HL-60 (cell line): ENCODE measurements at regions not wholly inside any gene's neighbourhood (a gene's known extent, or its start where the extent isn't known, plus 50 kb on each side); places are given as distances from the start of the nearest gene placed in this dataset.

ENCODE experiments used
- GABPA ChIP-seq: IDR thresholded peaks from 2 replicates; pipeline ENCODE4 v1.6.1; 2012; ENCODE audit warnings: low read depth
- POLR2AphosphoS5 ChIP-seq: IDR thresholded peaks from 2 replicates; pipeline ENCODE4 v1.6.1; 2012; ENCODE audit warnings: low read depth
- TF ChIP-seq, protein P1 (sequence below): IDR thresholded peaks from one replicate; pipeline ENCODE4 v1.5.1; 2011; ENCODE audit warnings: low read length, control low read depth, inconsistent platforms; ENCODE audit not compliant: insufficient read depth
- TF ChIP-seq, protein P2 (sequence below): IDR thresholded peaks from 2 replicates; pipeline ENCODE4 v1.6.1; 2012; ENCODE audit warnings: low read depth; ENCODE audit not compliant: insufficient replicate concordance

DNA sequence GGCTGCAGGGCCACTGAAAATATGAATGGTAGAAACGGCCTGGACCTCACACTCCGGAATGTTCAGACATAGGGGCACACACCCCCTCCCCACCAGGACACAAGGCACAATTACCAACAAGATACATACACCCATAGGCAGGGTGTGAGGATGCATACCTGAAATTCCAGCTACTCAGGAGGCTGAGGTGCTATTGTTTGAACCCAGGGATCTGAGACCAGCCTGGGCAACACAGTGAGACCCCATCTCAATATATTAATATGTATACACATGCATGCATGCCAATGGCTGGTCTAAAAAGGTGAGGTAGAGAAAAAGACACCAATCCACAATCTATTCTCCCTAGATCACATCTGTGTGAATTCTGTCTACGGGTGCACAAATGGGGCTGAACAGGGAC, 403.3 kb downstream of the SHANK2 start:
- TF ChIP-seq, protein P1, sequence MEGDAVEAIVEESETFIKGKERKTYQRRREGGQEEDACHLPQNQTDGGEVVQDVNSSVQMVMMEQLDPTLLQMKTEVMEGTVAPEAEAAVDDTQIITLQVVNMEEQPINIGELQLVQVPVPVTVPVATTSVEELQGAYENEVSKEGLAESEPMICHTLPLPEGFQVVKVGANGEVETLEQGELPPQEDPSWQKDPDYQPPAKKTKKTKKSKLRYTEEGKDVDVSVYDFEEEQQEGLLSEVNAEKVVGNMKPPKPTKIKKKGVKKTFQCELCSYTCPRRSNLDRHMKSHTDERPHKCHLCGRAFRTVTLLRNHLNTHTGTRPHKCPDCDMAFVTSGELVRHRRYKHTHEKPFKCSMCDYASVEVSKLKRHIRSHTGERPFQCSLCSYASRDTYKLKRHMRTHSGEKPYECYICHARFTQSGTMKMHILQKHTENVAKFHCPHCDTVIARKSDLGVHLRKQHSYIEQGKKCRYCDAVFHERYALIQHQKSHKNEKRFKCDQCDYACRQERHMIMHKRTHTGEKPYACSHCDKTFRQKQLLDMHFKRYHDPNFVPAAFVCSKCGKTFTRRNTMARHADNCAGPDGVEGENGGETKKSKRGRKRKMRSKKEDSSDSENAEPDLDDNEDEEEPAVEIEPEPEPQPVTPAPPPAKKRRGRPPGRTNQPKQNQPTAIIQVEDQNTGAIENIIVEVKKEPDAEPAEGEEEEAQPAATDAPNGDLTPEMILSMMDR: no peak
- TF ChIP-seq POLR2AphosphoS5 (no peak), GABPA (no peak)
- TF ChIP-seq, protein P2, sequence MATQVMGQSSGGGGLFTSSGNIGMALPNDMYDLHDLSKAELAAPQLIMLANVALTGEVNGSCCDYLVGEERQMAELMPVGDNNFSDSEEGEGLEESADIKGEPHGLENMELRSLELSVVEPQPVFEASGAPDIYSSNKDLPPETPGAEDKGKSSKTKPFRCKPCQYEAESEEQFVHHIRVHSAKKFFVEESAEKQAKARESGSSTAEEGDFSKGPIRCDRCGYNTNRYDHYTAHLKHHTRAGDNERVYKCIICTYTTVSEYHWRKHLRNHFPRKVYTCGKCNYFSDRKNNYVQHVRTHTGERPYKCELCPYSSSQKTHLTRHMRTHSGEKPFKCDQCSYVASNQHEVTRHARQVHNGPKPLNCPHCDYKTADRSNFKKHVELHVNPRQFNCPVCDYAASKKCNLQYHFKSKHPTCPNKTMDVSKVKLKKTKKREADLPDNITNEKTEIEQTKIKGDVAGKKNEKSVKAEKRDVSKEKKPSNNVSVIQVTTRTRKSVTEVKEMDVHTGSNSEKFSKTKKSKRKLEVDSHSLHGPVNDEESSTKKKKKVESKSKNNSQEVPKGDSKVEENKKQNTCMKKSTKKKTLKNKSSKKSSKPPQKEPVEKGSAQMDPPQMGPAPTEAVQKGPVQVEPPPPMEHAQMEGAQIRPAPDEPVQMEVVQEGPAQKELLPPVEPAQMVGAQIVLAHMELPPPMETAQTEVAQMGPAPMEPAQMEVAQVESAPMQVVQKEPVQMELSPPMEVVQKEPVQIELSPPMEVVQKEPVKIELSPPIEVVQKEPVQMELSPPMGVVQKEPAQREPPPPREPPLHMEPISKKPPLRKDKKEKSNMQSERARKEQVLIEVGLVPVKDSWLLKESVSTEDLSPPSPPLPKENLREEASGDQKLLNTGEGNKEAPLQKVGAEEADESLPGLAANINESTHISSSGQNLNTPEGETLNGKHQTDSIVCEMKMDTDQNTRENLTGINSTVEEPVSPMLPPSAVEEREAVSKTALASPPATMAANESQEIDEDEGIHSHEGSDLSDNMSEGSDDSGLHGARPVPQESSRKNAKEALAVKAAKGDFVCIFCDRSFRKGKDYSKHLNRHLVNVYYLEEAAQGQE: no peak
